ENCODE measurements at regions not wholly inside any gene's neighbourhood (a gene's known extent, or its start where the extent isn't known, plus 50 kb on each side); places are given as distances from the start of the nearest gene placed in this dataset.
"Not testable (repeated sequence)": the region's sequence is repeated elsewhere in the genome, so short reads cannot be mapped to it uniquely, and the experiment has no call there.

GRCh38 chr15:92705764-92706163 lies 50.2 kb upstream of the FAM174B start:
- H3K4me3 ChIP-seq: no peak overlapping the region
- no peak overlapping the region for H3K27ac ChIP-seq

GRCh38 chr15:92706201-92706600 lies 50.6 kb upstream of the FAM174B start:
- Histone ChIP-seq H3K27ac (no peak overlapping the region), H3K4me3 (no peak overlapping the region)

- Histone ChIP-seq H3K4me3 (no peak overlapping the region), H3K27ac (no peak overlapping the region)
Measured at GRCh38 chr15:92707880-92708551, 52.4 kb upstream of the FAM174B start.

GRCh38 chr15:92708635-92709034 lies 53.1 kb upstream of the FAM174B start:
- H3K27ac ChIP-seq: no peak overlapping the region

GRCh38 chr15:92709110-92709790 lies 53.7 kb upstream of the FAM174B start:
- no peak overlapping the region for H3K4me3 ChIP-seq
- no peak overlapping the region for H3K27ac ChIP-seq

More at GRCh38 chr15:92708635-92709034, 53.1 kb upstream of the FAM174B start:
- no peak overlapping the region for H3K4me3 ChIP-seq

- Histone ChIP-seq H3K4me3 (no peak overlapping the region), H3K27ac (no peak overlapping the region)
Measured at GRCh38 chr15:92711457-92711831, 55.9 kb upstream of the FAM174B start.

- peak overlapping the region in 20 of 21 experiments; percentile 1 to 90 (median 74) for H3K27ac ChIP-seq
- peak overlapping the region; percentile 29 to 51 (median 41) for H3K4me3 ChIP-seq
Measured at GRCh38 chr15:92714077-92714476, 58.5 kb upstream of the FAM174B start.

- peak overlapping the region; percentile 29 to 51 (median 41) for H3K4me3 ChIP-seq
- peak overlapping the region in 20 of 21 experiments; percentile 33 to 90 (median 74) for H3K27ac ChIP-seq
Measured at GRCh38 chr15:92714477-92715401, 59.2 kb upstream of the FAM174B start.

- H3K4me3 ChIP-seq: no peak overlapping the region
- no peak overlapping the region for H3K27ac ChIP-seq
Measured at GRCh38 chr15:92715758-92716157, 60.2 kb upstream of the FAM174B start.

- Histone ChIP-seq H3K4me3 (no peak overlapping the region), H3K27ac (no peak overlapping the region)
Measured at GRCh38 chr15:92719021-92719420, 63.4 kb upstream of the FAM174B start.

- H3K4me3 ChIP-seq: no peak overlapping the region
- no peak overlapping the region for H3K27ac ChIP-seq
Measured at GRCh38 chr15:92724144-92724543, 68.6 kb upstream of the FAM174B start.

- Histone ChIP-seq H3K4me3 (no peak overlapping the region), H3K27ac (no peak overlapping the region)
Measured at GRCh38 chr15:92725171-92725570, 69.6 kb upstream of the FAM174B start.

- Histone ChIP-seq H3K27ac (no peak overlapping the region), H3K4me3 (no peak overlapping the region)
Measured at GRCh38 chr15:92728266-92728665, 72.7 kb upstream of the FAM174B start.

GRCh38 chr15:92733090-92733933 lies 77.7 kb upstream of the FAM174B start:
- peak overlapping the region in 5 of 7 experiments; percentile 19 to 48 (median 34) for H3K4me3 ChIP-seq
- H3K27ac ChIP-seq: peak overlapping the region in 13 of 21 experiments; percentile 19 to 75 (median 53)

GRCh38 chr15:92733934-92734521 lies 78.5 kb upstream of the FAM174B start:
- Histone ChIP-seq H3K27ac (peak overlapping the region in 14 of 21 experiments; percentile 19 to 75 (median 52)), H3K4me3 (peak overlapping the region; percentile 7 to 48 (median 30))

GRCh38 chr15:92739246-92739645 lies 83.7 kb upstream of the FAM174B start:
- not testable (repeated sequence) for H3K27ac ChIP-seq

GRCh38 chr15:92745845-92746271 lies 90.3 kb upstream of the FAM174B start:
- Histone ChIP-seq H3K27ac (no peak overlapping the region), H3K4me3 (no peak overlapping the region)

More at GRCh38 chr15:92739246-92739645, 83.7 kb upstream of the FAM174B start:
- H3K4me3 ChIP-seq: not testable (repeated sequence)

GRCh38 chr15:92747047-92747446 lies 91.5 kb upstream of the FAM174B start:
- H3K4me3 ChIP-seq: no peak overlapping the region
- H3K27ac ChIP-seq: no peak overlapping the region

GRCh38 chr15:92749216-92749615 lies 93.6 kb upstream of the FAM174B start:
- Histone ChIP-seq H3K4me3 (no peak overlapping the region), H3K27ac (no peak overlapping the region)

Measured in skin epidermis (tissue), 12 donors.